Erythroblast (primary cell): ENCODE measurements at regions not wholly inside any gene's neighbourhood (a gene's known extent, or its start where the extent isn't known, plus 50 kb on each side); places are given as distances from the start of the nearest gene placed in this dataset.

Source experiments
- DNase-seq, 2 experiments: peaks; one replicate each; lab custom pipeline; 2025; lab: John Stamatoyannopoulos, UW
- GATA1 ChIP-seq: IDR thresholded peaks from 2 replicates; pipeline ENCODE4 v1.6.1; 2011; ENCODE audit warnings: low read depth, mild to moderate bottlenecking, control low read depth, low read length, moderate library complexity
- POLR2A ChIP-seq: IDR thresholded peaks from 2 replicates; pipeline ENCODE4 v1.6.1; 2011; ENCODE audit warnings: mild to moderate bottlenecking, low read length

DNA sequence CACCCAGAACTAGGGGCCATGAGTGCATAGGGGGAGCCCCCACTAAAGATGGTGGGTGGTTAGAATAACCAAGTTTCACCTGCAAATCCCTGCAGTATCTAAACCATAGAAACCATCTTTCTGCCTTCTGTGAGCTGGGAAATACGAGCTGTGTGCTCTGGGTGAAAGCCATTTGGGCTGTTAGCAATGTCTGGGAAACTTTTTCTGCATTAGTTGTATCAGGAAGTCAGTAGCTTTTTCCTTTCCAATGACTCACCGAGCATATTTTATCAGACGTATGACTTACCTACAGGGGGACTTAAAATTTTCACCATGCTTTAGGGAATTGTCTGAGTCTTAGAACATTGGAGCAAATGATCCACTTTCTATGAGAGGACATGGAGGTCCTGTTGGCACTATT is 584.0 kb downstream of the QKI start:
- DNase-seq, result no peak
- TF ChIP-seq GATA1 (no peak), POLR2A (no peak)

GRCh38 chr6:163996491-163996890 is 582.0 kb downstream of the QKI start:
- TF ChIP-seq POLR2A (no peak), GATA1 (no peak)
- no peak for DNase-seq

DNA sequence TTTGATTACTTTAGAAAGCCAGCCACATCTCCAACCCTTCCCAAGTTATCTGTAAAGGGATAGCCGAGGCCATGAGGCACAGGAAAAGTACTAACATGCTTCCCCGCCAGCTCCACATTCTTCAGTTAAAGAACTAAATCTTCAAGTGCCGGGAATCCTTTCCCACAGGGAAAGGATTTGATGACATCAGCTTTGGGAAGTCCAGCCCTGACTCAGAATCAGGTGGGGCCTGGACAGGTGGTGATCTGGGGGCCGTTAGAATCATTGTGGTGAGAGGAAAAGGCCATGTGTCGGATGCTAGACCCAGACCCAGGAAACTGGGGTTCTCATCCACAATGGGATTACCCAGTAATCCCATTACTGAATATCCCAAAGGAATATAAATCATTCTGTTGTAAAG is 580.0 kb downstream of the QKI start:
- DNase-seq, result no peak

DNA sequence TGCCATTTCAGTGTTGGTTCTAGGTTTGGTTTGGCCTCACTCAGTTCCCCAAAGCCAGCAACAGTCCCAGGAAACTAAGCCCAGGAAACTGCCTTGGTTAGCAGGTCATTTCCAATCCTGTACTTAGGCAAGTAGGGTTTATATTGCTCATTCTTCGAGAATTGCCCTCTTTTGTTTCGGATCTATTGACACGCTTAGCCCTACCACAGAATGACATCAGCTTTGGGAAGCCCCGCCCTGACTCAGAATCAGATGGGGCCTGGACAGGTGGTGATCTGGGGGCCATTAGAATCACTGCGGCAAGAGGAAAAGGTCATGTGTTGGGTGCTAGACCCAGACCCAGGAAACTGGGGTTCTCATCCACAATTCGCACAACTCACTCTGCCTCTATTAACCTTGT is 578.2 kb downstream of the QKI start:
- DNase-seq, result no peak

More for the DNA sequence above, 580.0 kb downstream of the QKI start:
- TF ChIP-seq POLR2A (no peak), GATA1 (no peak)

DNA sequence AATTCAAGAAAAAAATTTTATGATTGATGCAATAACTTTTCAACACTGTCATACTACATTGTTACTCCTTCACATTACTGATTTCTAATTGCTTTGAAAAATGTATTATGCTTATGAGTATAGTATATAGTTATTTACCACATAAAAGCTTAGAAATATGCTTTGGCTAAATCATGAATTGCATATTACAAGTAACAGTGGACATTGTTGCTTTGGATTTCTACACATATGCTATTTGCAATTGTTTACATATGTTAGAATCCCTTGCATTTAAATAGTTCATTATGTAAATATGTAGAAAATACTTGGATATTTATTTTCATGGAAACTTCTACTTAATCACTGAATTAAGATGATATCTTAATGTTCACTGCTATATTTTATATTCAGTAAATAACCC is 577.5 kb downstream of the QKI start:
- TF ChIP-seq GATA1 (no peak), POLR2A (no peak)
- DNase-seq, result no peak

More for the DNA sequence above, 578.2 kb downstream of the QKI start:
- TF ChIP-seq GATA1, result no peak
- no peak for TF ChIP-seq POLR2A

DNA sequence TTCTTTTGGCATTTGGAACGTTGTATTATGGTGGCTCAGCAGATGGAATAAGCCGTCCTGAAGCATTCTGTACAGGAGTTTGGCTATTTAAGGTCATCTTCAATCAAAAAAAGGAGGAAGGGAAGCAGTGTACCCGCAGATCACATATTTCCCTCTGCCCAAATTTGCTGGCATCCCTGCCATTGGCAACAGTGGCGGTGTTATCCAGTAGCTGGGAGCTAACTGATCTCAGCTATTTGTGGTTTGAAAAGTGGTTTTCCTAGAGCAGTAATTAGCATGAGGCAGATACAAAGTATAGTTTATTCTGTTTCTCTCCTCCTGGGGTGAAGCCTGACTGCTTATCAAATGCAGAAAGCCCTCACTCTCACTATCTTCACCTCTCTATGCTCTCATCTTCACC is 576.8 kb downstream of the QKI start:
- TF ChIP-seq GATA1 (no peak), POLR2A (no peak)
- no peak for DNase-seq

GRCh38 chr6:163986313-163986712 is 571.8 kb downstream of the QKI start:
- no peak for DNase-seq
- TF ChIP-seq GATA1 (no peak), POLR2A (no peak)

GRCh38 chr6:163985710-163986109 is 571.2 kb downstream of the QKI start:
- TF ChIP-seq POLR2A (no peak), GATA1 (no peak)

GRCh38 chr6:163985040-163985439 is 570.5 kb downstream of the QKI start:
- no peak for DNase-seq
- TF ChIP-seq GATA1 (no peak), POLR2A (no peak)

More at GRCh38 chr6:163985710-163986109, 571.2 kb downstream of the QKI start:
- no peak for DNase-seq

- TF ChIP-seq POLR2A, result no peak
- no peak for TF ChIP-seq GATA1
- DNase-seq, result no peak
Measured at GRCh38 chr6:163984124-163984936, 569.8 kb downstream of the QKI start.

- DNase-seq, result no peak
- no peak for TF ChIP-seq POLR2A
- no peak for TF ChIP-seq GATA1
Measured at GRCh38 chr6:163983679-163984078, 569.2 kb downstream of the QKI start.

- TF ChIP-seq GATA1 (no peak), POLR2A (no peak)
- no peak for DNase-seq
Measured at GRCh38 chr6:163974322-163974721, 559.8 kb downstream of the QKI start.

- DNase-seq, result no peak
- TF ChIP-seq GATA1, result no peak
- no peak for TF ChIP-seq POLR2A
Measured at GRCh38 chr6:163971841-163972838, 557.6 kb downstream of the QKI start.
